ENCODE measurements at regions not wholly inside any gene's neighbourhood (a gene's known extent, or its start where the extent isn't known, plus 50 kb on each side); places are given as distances from the start of the nearest gene placed in this dataset.

- no peak for DNase-seq (ENCODE audit: extremely low read depth, low read depth)
- TF ChIP-seq CTCF (IDR thresholded peaks at IDR 0.05; ENCODE audit: low read depth, low read length) = no peak
Measured at GRCh38 chr16:52748741-52749140, 201.8 kb upstream of the TOX3 start.

GRCh38 chr16:52747088-52747595 is 200.2 kb upstream of the TOX3 start:
- DNase-seq (ENCODE audit: extremely low read depth, low read depth) = no peak
- TF ChIP-seq CTCF (IDR thresholded peaks at IDR 0.05; ENCODE audit: low read depth, low read length) = no peak

- DNase-seq (ENCODE audit: extremely low read depth, low read depth) = no peak
- TF ChIP-seq CTCF (IDR thresholded peaks at IDR 0.05; ENCODE audit: low read depth, low read length) = no peak
Measured at GRCh38 chr16:52743707-52744106, 196.8 kb upstream of the TOX3 start.

- TF ChIP-seq CTCF (IDR thresholded peaks at IDR 0.05; ENCODE audit: low read depth, low read length) = no peak
- no peak for DNase-seq (ENCODE audit: extremely low read depth, low read depth)
Measured at GRCh38 chr16:52742608-52743170, 195.7 kb upstream of the TOX3 start.

GRCh38 chr16:52742052-52742451 is 195.1 kb upstream of the TOX3 start:
- TF ChIP-seq CTCF (IDR thresholded peaks at IDR 0.05; ENCODE audit: low read depth, low read length) = no peak
- no peak for DNase-seq (ENCODE audit: extremely low read depth, low read depth)

GRCh38 chr16:52741351-52741750 is 194.4 kb upstream of the TOX3 start:
- no peak for DNase-seq (ENCODE audit: extremely low read depth, low read depth)
- TF ChIP-seq CTCF (IDR thresholded peaks at IDR 0.05; ENCODE audit: low read depth, low read length) = no peak

- DNase-seq (ENCODE audit: extremely low read depth, low read depth) = no peak
- TF ChIP-seq CTCF (IDR thresholded peaks at IDR 0.05; ENCODE audit: low read depth, low read length) = no peak
Measured at GRCh38 chr16:52740766-52741165, 193.8 kb upstream of the TOX3 start.

All from AG09319 (cell line).